Astrocyte (in vitro differentiated cells and primary cell): ENCODE measurements at regions not wholly inside any gene's neighbourhood (a gene's known extent, or its start where the extent isn't known, plus 50 kb on each side); places are given as distances from the start of the nearest gene placed in this dataset.

Experiments
- CTCF ChIP-seq: IDR thresholded peaks from 2 replicates; pipeline ENCODE4 v1.5.1; 2011; ENCODE audit warnings: low read depth, mild to moderate bottlenecking, inconsistent platforms, low read length, moderate library complexity; ENCODE audit not compliant: insufficient read depth
- EZH2 ChIP-seq: IDR thresholded peaks from 2 replicates; pipeline ENCODE4 v1.6.1; 2012; ENCODE audit warnings: mild to moderate bottlenecking, low read length, inconsistent platforms; ENCODE audit not compliant: insufficient read depth

GRCh38 chr5:35502206-35502605 lies 115.5 kb upstream of the SPEF2 start:
- TF ChIP-seq CTCF (no peak), EZH2 (no peak)
